Activated CD8-positive, alpha-beta T cell treated with anti-CD3 and anti-CD28 coated beads for 36 hours (primary cell): ENCODE measurements at regions not wholly inside any gene's neighbourhood (a gene's known extent, or its start where the extent isn't known, plus 50 kb on each side); places are given as distances from the start of the nearest gene placed in this dataset.
A peak's percentile ranks its signal among the peaks of the same experiment; 100 is the strongest.

Experiments used
- ATAC-seq: fragments of 200-7000 bp; cut with Tn5 transposase; one replicate; pipeline ENCODE4 v1.10.0; 2021; ENCODE audit warnings: mild to moderate bottlenecking, moderate library complexity
- CTCF ChIA-PET: fragments of 350-600 bp; sonication (Branson Sonifier 250); formaldehyde crosslinking; loops from one replicate; lab custom pipeline; 2021; ENCODE audit warnings: antibody characterized with exemption; lab: Charles Lee
- POLR2A ChIA-PET: fragments of 350-600 bp; sonication (Branson Sonifier 250); formaldehyde crosslinking; loops from one replicate; lab custom pipeline; 2021; ENCODE audit warnings: antibody characterized with exemption; lab: Charles Lee
- DNase-seq: peaks from one replicate; pipeline ENCODE4 v3.0.0-alpha.2; 2020
- H3K27ac Mint-ChIP-seq: one replicate; pipeline ENCODE4 v1.8.0; 2021; ENCODE audit warnings: mild to moderate bottlenecking, mixed read lengths
- H3K27me3 Mint-ChIP-seq: one replicate; pipeline ENCODE4 v1.8.0; 2021; ENCODE audit warnings: mixed read lengths
- H3K36me3 Mint-ChIP-seq: one replicate; pipeline ENCODE4 v1.8.0; 2021; ENCODE audit warnings: low read depth, mixed read lengths
- H3K4me1 Mint-ChIP-seq: one replicate; pipeline ENCODE4 v1.8.0; 2021; ENCODE audit warnings: low read depth, mixed read lengths
- H3K4me3 Mint-ChIP-seq: one replicate; pipeline ENCODE4 v1.8.0; 2021; ENCODE audit warnings: mild to moderate bottlenecking, moderate library complexity, mixed read lengths
- H3K9me3 Mint-ChIP-seq: one replicate; pipeline ENCODE4 v1.8.0; 2021; ENCODE audit warnings: mixed read lengths
- CTCF ChIP-seq: fragments of 200-600 bp; IDR thresholded peaks from one replicate; pipeline ENCODE4 v1.8.0; 2022; ENCODE audit warnings: antibody characterized with exemption, mild to moderate bottlenecking
- intact Hi-C: fragments of 100-400 bp; cut with micrococcal nuclease; formaldehyde crosslinking; loops from one replicate; pipeline ENCODE4 v1.10.0; 2022

DNA sequence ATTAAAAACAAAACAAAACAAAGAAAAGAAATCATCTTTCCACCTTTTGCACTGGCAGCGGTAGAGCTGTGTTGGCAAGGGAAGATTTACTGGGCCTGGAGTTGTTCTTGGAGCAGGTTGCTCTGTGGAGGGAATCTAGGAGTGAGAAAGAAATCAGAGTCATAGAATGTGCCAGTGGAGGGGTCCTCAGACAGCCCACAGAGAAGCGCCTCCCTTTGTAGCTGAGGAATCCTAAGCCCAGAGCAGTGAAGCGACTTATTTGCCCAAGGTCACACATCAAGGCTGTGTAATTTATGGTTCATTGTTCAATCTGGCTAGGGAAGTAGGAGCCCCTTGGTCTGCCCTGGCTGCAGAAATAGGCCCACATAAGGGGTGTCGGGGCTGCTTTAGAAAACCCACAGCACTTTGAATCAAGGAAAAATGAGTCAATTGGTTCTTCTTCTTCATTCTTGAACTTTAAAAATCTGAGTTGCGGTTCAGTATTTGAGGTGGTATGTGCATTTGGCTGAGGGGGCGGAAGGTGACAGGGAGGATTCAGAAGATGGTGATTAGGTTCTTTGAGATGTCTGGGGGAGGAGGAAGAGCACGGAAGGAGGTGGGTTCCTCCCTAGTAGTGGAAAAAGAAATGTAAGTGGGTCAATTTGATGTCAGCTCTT is 253.7 kb downstream of the PTEN start:
- ChIA-PET POLR2A (interaction anchor here (0.6 to 2.9 kb wide), 7 partner anchors 11 to 286 kb away, joined by 3 to 19 read pairs (median 3); partner anchors contain the start of genes KLLN and PTEN), CTCF (interaction anchor here (1.0 to 1.6 kb wide), 4 partner anchors 14 to 271 kb away, joined by 4 to 10 read pairs (median 5); no protein-coding TSS in a partner anchor)
- Mint-ChIP-seq H3K9me3 (no peaks in the 10 kb centered on the region), H3K4me1 (peaks cover 18% of the 10 kb centered on the region), H3K27ac (no peak overlapping the region), H3K4me3 (no peak overlapping the region), H3K36me3 (no peaks in the 10 kb centered on the region), H3K27me3 (peaks cover 6% of the 10 kb centered on the region)
- TF ChIP-seq CTCF: no peak
- ATAC-seq: peak; percentile 87
- intact Hi-C loops: loop anchor here (2.0 to 10.0 kb wide), 3 partner anchors 154 to 438 kb away; no protein-coding TSS in a partner anchor
- peak; percentile 90 for DNase-seq

- Mint-ChIP-seq H3K9me3 (no peaks in the 10 kb centered on the region), H3K4me3 (no peak overlapping the region), H3K27ac (no peak overlapping the region), H3K36me3 (no peaks in the 10 kb centered on the region), H3K27me3 (peaks cover 6% of the 10 kb centered on the region), H3K4me1 (peaks cover 18% of the 10 kb centered on the region)
- CTCF ChIA-PET: interaction anchor here (0.9 to 1.6 kb wide), 6 partner anchors 13 to 270 kb away, joined by 4 to 10 read pairs (median 4); no protein-coding TSS in a partner anchor
- intact Hi-C loops: loop anchor here (2.0 to 10.0 kb wide), 3 partner anchors 153 to 437 kb away; no protein-coding TSS in a partner anchor
- ATAC-seq (no peak), DNase-seq (peak; percentile 38)
- TF ChIP-seq CTCF: peak; percentile 50
- POLR2A ChIA-PET: interaction anchor here (0.9 to 2.9 kb wide), 5 partner anchors 10 to 285 kb away, joined by 3 to 19 read pairs (median 7); partner anchors contain the start of genes KLLN and PTEN
Observed at GRCh38 chr10:88117869-88118632, 254.6 kb downstream of the PTEN start.

DNA sequence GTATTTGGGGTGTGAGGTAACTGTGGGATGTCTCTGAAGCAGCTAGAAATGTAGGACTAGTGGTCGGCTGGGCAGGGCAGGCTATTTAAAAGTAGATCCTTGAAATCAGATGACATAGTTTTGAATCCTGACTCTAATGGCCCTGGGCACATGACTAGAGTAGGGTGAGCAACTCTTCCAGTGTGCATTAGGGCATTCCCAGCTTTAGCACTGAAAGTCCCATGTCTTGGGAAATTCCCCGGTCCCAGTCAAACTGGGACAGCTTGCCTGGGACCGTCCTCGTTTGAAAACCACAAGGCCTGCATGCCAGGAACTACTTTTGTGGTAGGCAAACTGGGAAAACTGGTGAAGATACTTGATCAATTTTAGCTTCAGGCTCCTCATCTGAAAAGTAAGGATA is 255.3 kb downstream of the PTEN start:
- Mint-ChIP-seq H3K27me3 (peaks cover 6% of the 10 kb centered on the region), H3K27ac (no peak overlapping the region), H3K4me1 (peaks cover 18% of the 10 kb centered on the region), H3K36me3 (no peaks in the 10 kb centered on the region), H3K9me3 (no peaks in the 10 kb centered on the region), H3K4me3 (no peak overlapping the region)
- ChIA-PET POLR2A (interaction anchor here (2.0 to 2.9 kb wide), 3 partner anchors 10 to 256 kb away, joined by 7 to 19 read pairs (median 11); partner anchors contain the start of genes KLLN and PTEN), CTCF (interaction anchor here (1.4 kb wide), 1 partner anchor 20 kb away, joined by 4 read pairs; no protein-coding TSS in a partner anchor)
- ATAC-seq (no peak), DNase-seq (no peak)
- intact Hi-C loops: loop anchor here (10.0 kb wide), 2 partner anchors 266 to 436 kb away; no protein-coding TSS in a partner anchor
- TF ChIP-seq CTCF: no peak

DNA sequence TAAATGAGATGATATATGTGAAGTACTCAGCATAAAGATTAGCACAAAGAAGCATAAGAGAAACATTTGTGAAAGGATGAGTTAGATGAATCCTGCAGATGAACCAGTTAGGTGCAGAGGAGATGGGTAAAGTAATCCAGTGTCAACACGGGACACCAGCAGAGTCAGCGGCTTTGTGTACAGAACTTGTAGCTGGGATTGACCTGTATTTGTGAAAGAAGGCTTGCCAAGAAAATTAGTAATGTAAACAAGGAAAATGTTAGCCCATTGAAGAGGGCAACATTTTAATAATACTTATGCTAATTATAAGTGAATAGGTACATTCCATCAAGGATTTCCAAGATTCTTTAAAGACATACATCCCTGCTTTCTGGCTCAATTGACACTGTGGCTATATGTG is 255.7 kb downstream of the PTEN start:
- H3K27ac Mint-ChIP-seq: no peak overlapping the region
- CTCF ChIA-PET: interaction anchor here (1.4 kb wide), 1 partner anchor 19 kb away, joined by 4 read pairs; no protein-coding TSS in a partner anchor
- no peaks in the 10 kb centered on the region for H3K9me3 Mint-ChIP-seq
- no peak overlapping the region for H3K4me3 Mint-ChIP-seq
- H3K36me3 Mint-ChIP-seq: no peaks in the 10 kb centered on the region
- ATAC-seq (no peak), DNase-seq (no peak)
- POLR2A ChIA-PET: interaction anchor here (2.0 to 2.9 kb wide), 2 partner anchors 9 to 257 kb away, joined by 7 to 11 read pairs; partner anchors contain the start of genes KLLN and PTEN
- H3K27me3 Mint-ChIP-seq: peaks cover 6% of the 10 kb centered on the region
- no peak for TF ChIP-seq CTCF
- H3K4me1 Mint-ChIP-seq: peaks cover 14% of the 10 kb centered on the region
- intact Hi-C loops: loop anchor here (10.0 kb wide), 2 partner anchors 266 to 436 kb away; no protein-coding TSS in a partner anchor
